ENCODE measurements at regions not wholly inside any gene's neighbourhood (a gene's known extent, or its start where the extent isn't known, plus 50 kb on each side); places are given as distances from the start of the nearest gene placed in this dataset.

DNA sequence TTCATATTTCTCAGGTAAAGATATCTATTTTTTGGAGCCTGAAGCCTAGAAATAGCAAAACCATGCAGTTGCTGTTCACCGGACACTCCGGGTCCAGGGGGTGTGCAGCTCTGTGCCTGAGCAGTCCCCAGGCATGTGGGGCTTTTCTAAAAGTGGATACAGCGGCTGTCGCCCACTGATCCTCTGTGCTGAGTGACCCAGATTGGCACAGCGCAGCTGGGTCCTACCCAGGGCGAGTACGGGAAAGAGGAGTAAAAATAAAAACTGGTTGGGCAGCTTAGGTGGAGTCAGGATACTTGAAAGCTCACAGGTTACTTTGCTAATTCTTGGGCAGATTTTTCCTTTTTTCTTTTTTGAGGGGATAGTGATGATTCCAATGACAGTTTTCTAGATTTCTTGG is 118.8 kb downstream of the UCHL1 start:
- peak in 3 of 5 donors; percentile 54 to 58 (median 58) for DNase-seq
- Histone ChIP-seq H3K4me1 (peaks cover 3 to 67% (median 40%) of the 10 kb centered on the region in 12 donors), H3K27ac (peak overlapping the region in 8 of 12 donors; percentile 2 to 62 (median 31))

GRCh38 chr4:41377196-41377595 is 120.5 kb downstream of the UCHL1 start:
- intact Hi-C loops (cut with DNase I): loop anchor here in 1 of 10 donors (10.0 kb wide), 1 partner anchor 158 kb away; the partner anchor contains the start of gene LIMCH1
- WGBS, 4 donors: 89 to 96% (median 93%) methylated on average over 3 of the region's 3 CpGs
- H3K36me3 ChIP-seq: no peaks in the 10 kb centered on the region
- no peak overlapping the region for H3K4me3 ChIP-seq
- no peak for TF ChIP-seq CTCF (IDR thresholded peaks at IDR 0.05)
- TF ChIP-seq POLR2A (IDR thresholded peaks at IDR 0.05): no peak
- DNase-seq (no peak), ATAC-seq (no peak)
- H3K4me1 ChIP-seq: peaks cover 3 to 70% (median 42%) of the 10 kb centered on the region in 12 donors
- H3K27me3 ChIP-seq: no peaks in the 10 kb centered on the region
- H3K9me3 ChIP-seq: peaks cover 0 to 24% (median 9%) of the 10 kb centered on the region in 12 donors
- no peak overlapping the region for H3K27ac ChIP-seq

More for the DNA sequence above, 118.8 kb downstream of the UCHL1 start:
- Histone ChIP-seq H3K27me3 (no peaks in the 10 kb centered on the region), H3K36me3 (no peaks in the 10 kb centered on the region), H3K4me3 (no peak overlapping the region), H3K9me3 (peaks cover 0 to 24% (median 9%) of the 10 kb centered on the region in 12 donors)
- ATAC-seq: peak; percentile 59 to 88 (median 78)
- TF ChIP-seq CTCF (IDR thresholded peaks at IDR 0.05): no peak
- no peak for TF ChIP-seq POLR2A (IDR thresholded peaks at IDR 0.05)
- WGBS, 4 donors: 48 to 64% (median 58%) methylated on average over 7 of the region's 7 CpGs
- intact Hi-C loops (cut with DNase I): loop anchor here in 1 of 10 donors (10.0 kb wide), 1 partner anchor 159 kb away; the partner anchor contains the start of gene LIMCH1

- H3K27me3 ChIP-seq: no peaks in the 10 kb centered on the region
- H3K36me3 ChIP-seq: no peaks in the 10 kb centered on the region
- ATAC-seq (no peak), DNase-seq (no peak)
- intact Hi-C loops (cut with DNase I): loop anchor here in 1 of 10 donors (10.0 kb wide), 1 partner anchor 156 kb away; the partner anchor contains the start of gene LIMCH1
- H3K27ac ChIP-seq: no peak overlapping the region
- TF ChIP-seq CTCF (IDR thresholded peaks at IDR 0.05): no peak
- TF ChIP-seq POLR2A (IDR thresholded peaks at IDR 0.05): no peak
- H3K4me3 ChIP-seq: no peak overlapping the region
- peaks cover 0 to 21% (median 9%) of the 10 kb centered on the region in 12 donors for H3K9me3 ChIP-seq
- peaks cover 3 to 70% (median 38%) of the 10 kb centered on the region in 12 donors for H3K4me1 ChIP-seq
- 95 to 99% (median 97%) methylated on average over 1 of the region's 1 CpG for WGBS, 4 donors
Measured at GRCh38 chr4:41379230-41379629, 122.5 kb downstream of the UCHL1 start.

GRCh38 chr4:41380511-41381157 is 123.9 kb downstream of the UCHL1 start:
- no peak overlapping the region for H3K27ac ChIP-seq
- intact Hi-C loops (cut with DNase I): no loop called here
- no peak for DNase-seq
- ATAC-seq: no peak
- peaks cover 0 to 72% (median 43%) of the 10 kb centered on the region in 12 donors for H3K4me1 ChIP-seq
- H3K36me3 ChIP-seq: no peaks in the 10 kb centered on the region
- H3K9me3 ChIP-seq: peaks cover 0 to 16% (median 9%) of the 10 kb centered on the region in 12 donors
- no peak overlapping the region for H3K4me3 ChIP-seq
- 63 to 80% (median 71%) methylated on average over 1 of the region's 1 CpG for WGBS, 4 donors
- H3K27me3 ChIP-seq: no peaks in the 10 kb centered on the region
- TF ChIP-seq POLR2A (IDR thresholded peaks at IDR 0.05): no peak
- TF ChIP-seq CTCF (IDR thresholded peaks at IDR 0.05): no peak

All from heart left ventricle (tissue), 16 donors.